NCI-H524 treated with DMSO at 0.1 percent for 48 hours (cell line): ENCODE measurements at regions not wholly inside any gene's neighbourhood (a gene's known extent, or its start where the extent isn't known, plus 50 kb on each side); places are given as distances from the start of the nearest gene placed in this dataset.

Experiments used
- DNase-seq: peaks from one replicate; lab custom pipeline; 2025; lab: John Stamatoyannopoulos, UW

- no peak for DNase-seq
Observed at GRCh38 chr2:212945526-212945925, 205.9 kb downstream of the IKZF2 start.

GRCh38 chr2:212943351-212943750 lies 208.1 kb downstream of the IKZF2 start:
- DNase-seq, result no peak

- DNase-seq, result no peak
Observed at GRCh38 chr2:212941361-212941760, 210.1 kb downstream of the IKZF2 start.

- peak; percentile 25 for DNase-seq
Observed at GRCh38 chr2:212940816-212941215, 210.6 kb downstream of the IKZF2 start.

- DNase-seq, result no peak
Observed at GRCh38 chr2:212939777-212940531, 211.5 kb downstream of the IKZF2 start.

- DNase-seq, result no peak
Observed at GRCh38 chr2:212938144-212938793, 213.1 kb downstream of the IKZF2 start.

GRCh38 chr2:212936572-212936971 lies 214.8 kb downstream of the IKZF2 start:
- no peak for DNase-seq

- DNase-seq, result no peak
Observed at GRCh38 chr2:212935752-212936151, 215.7 kb downstream of the IKZF2 start.

- DNase-seq, result no peak
Observed at GRCh38 chr2:212931271-212931670, 220.1 kb downstream of the IKZF2 start.

GRCh38 chr2:212930556-212931260 lies 220.7 kb downstream of the IKZF2 start:
- DNase-seq, result no peak

- DNase-seq, result no peak
Observed at GRCh38 chr2:212929971-212930370, 221.4 kb downstream of the IKZF2 start.

GRCh38 chr2:212929116-212929515 lies 222.3 kb downstream of the IKZF2 start:
- DNase-seq, result no peak

GRCh38 chr2:212928681-212929080 lies 222.7 kb downstream of the IKZF2 start:
- DNase-seq, result no peak

GRCh38 chr2:212926940-212927339 lies 224.5 kb downstream of the IKZF2 start:
- no peak for DNase-seq

- DNase-seq, result no peak
Observed at GRCh38 chr2:212923393-212923792, 228.0 kb downstream of the IKZF2 start.

GRCh38 chr2:212922701-212923100 lies 228.7 kb downstream of the IKZF2 start:
- no peak for DNase-seq

GRCh38 chr2:212921711-212922110 lies 229.7 kb downstream of the IKZF2 start:
- DNase-seq, result no peak

GRCh38 chr2:212921061-212921460 lies 230.4 kb downstream of the IKZF2 start:
- DNase-seq, result no peak

GRCh38 chr2:212919238-212919637 lies 232.2 kb downstream of the IKZF2 start:
- DNase-seq, result no peak

- DNase-seq, result no peak
Observed at GRCh38 chr2:212918336-212918735, 233.1 kb downstream of the IKZF2 start.

GRCh38 chr2:212915121-212915782 lies 236.2 kb downstream of the IKZF2 start:
- no peak for DNase-seq

GRCh38 chr2:212914392-212914791 lies 237.0 kb downstream of the IKZF2 start:
- DNase-seq, result no peak
